Loucy (cell line): ENCODE measurements at regions not wholly inside any gene's neighbourhood (a gene's known extent, or its start where the extent isn't known, plus 50 kb on each side); places are given as distances from the start of the nearest gene placed in this dataset.

Source experiments
- H2AFZ ChIP-seq: fragments of 200-600 bp; sonication (generic); 2 replicates; pipeline ENCODE4 v1.6.0; 2016; ENCODE audit warnings: antibody characterized with exemption, mild to moderate bottlenecking, low read length, moderate library complexity
- H3F3A ChIP-seq: fragments of 200-600 bp; 2 replicates; pipeline ENCODE4 v1.6.0; 2016; ENCODE audit warnings: antibody characterized with exemption, low read depth, mild to moderate bottlenecking
- H3K27me3 ChIP-seq: fragments of 200-600 bp; sonication (generic); 2 replicates; pipeline ENCODE4 v1.6.1; 2014; ENCODE audit warnings: low read length, mild to moderate bottlenecking; ENCODE audit not compliant: insufficient read depth, poor library complexity, severe bottlenecking
- H3K36me3 ChIP-seq: fragments of 200-600 bp; sonication (generic); 2 replicates; pipeline ENCODE4 v1.6.1; 2016; ENCODE audit warnings: low read length; ENCODE audit not compliant: insufficient read depth
- H3K4me1 ChIP-seq: fragments of 200-600 bp; sonication (generic); 2 replicates; pipeline ENCODE4 v1.5.1; 2014; ENCODE audit warnings: low read length, mild to moderate bottlenecking; ENCODE audit not compliant: insufficient read depth, poor library complexity, severe bottlenecking
- H3K4me2 ChIP-seq: fragments of 200-600 bp; sonication (generic); 2 replicates; pipeline ENCODE4 v1.6.0; 2014; ENCODE audit warnings: antibody characterized with exemption, low read length, low read depth, mild to moderate bottlenecking; ENCODE audit not compliant: poor library complexity, severe bottlenecking
- H3K4me3 ChIP-seq: fragments of 200-600 bp; sonication (generic); 2 replicates; pipeline ENCODE4 v1.5.1; 2014; ENCODE audit warnings: low read length, mild to moderate bottlenecking, mixed read lengths; ENCODE audit not compliant: poor library complexity, severe bottlenecking
- H3K79me2 ChIP-seq: fragments of 200-600 bp; sonication (generic); 2 replicates; pipeline ENCODE4 v1.6.1; 2014; ENCODE audit warnings: low read length; ENCODE audit not compliant: insufficient read depth
- H3K9ac ChIP-seq: fragments of 200-600 bp; sonication (generic); 2 replicates; pipeline ENCODE4 v1.6.0; 2014; ENCODE audit warnings: mild to moderate bottlenecking, low read depth, low read length, moderate library complexity; ENCODE audit not compliant: poor library complexity, severe bottlenecking
- H3K9me2 ChIP-seq: fragments of 200-600 bp; sonication (generic); replicated peaks from 2 replicates; pipeline ENCODE4 v1.6.1; 2016; ENCODE audit warnings: low read depth, low read length, mixed read lengths
- H3K9me3 ChIP-seq: fragments of 200-600 bp; sonication (generic); 2 replicates; pipeline ENCODE4 v1.6.1; 2014; ENCODE audit warnings: mild to moderate bottlenecking, antibody characterized with exemption, low read length, low read depth; ENCODE audit not compliant: insufficient read depth
- H4K20me1 ChIP-seq: fragments of 200-600 bp; sonication (generic); 2 replicates; pipeline ENCODE4 v1.6.0; 2014; ENCODE audit warnings: antibody characterized with exemption, low read length, mild to moderate bottlenecking; ENCODE audit not compliant: insufficient read depth, poor library complexity, severe bottlenecking
- CTCF ChIP-seq: fragments of 200-600 bp; sonication (generic); conservative IDR thresholded peaks from 2 replicates; pipeline ENCODE4 v1.5.1; 2014; ENCODE audit warnings: mild to moderate bottlenecking, antibody characterized with exemption, low read length
- EZH2phosphoT487 ChIP-seq: fragments of 200-600 bp; IDR thresholded peaks from 2 replicates; pipeline ENCODE4 v1.6.1; 2018; ENCODE audit warnings: antibody characterized with exemption, mild to moderate bottlenecking, moderate library complexity, borderline replicate concordance

- H3K27me3 ChIP-seq, result no peaks in the 10 kb centered on the region
- TF ChIP-seq EZH2phosphoT487 (no peak), CTCF (no peak)
- H3K4me2 ChIP-seq, result no peak overlapping the region
- H3K4me1 ChIP-seq, result no peaks in the 10 kb centered on the region
- H3K79me2 ChIP-seq, result no peaks in the 10 kb centered on the region
- H3K9ac ChIP-seq, result no peak overlapping the region
- no peaks in the 10 kb centered on the region for H3K36me3 ChIP-seq
- no peaks in the 10 kb centered on the region for H3K9me3 ChIP-seq
- no peaks in the 10 kb centered on the region for H3K9me2 ChIP-seq
- H3F3A ChIP-seq, result no peaks in the 10 kb centered on the region
- no peak overlapping the region for H2AFZ ChIP-seq
- H3K4me3 ChIP-seq, result no peak overlapping the region
- H4K20me1 ChIP-seq, result no peaks in the 10 kb centered on the region
These were observed 915.6 kb downstream of the TUSC7 start for GRCh38 chr3:117625174-117625573.

GRCh38 chr3:117626577-117626976 is 917.0 kb downstream of the TUSC7 start:
- Histone ChIP-seq H3K4me1 (no peaks in the 10 kb centered on the region), H4K20me1 (no peaks in the 10 kb centered on the region), H3K4me2 (no peak overlapping the region), H2AFZ (no peak overlapping the region), H3K9ac (no peak overlapping the region), H3K4me3 (no peak overlapping the region), H3K79me2 (no peaks in the 10 kb centered on the region), H3K36me3 (no peaks in the 10 kb centered on the region), H3K9me2 (no peaks in the 10 kb centered on the region), H3F3A (no peaks in the 10 kb centered on the region), H3K9me3 (no peaks in the 10 kb centered on the region), H3K27me3 (no peaks in the 10 kb centered on the region)
- TF ChIP-seq CTCF, result no peak
- no peak for TF ChIP-seq EZH2phosphoT487

- H4K20me1 ChIP-seq, result no peaks in the 10 kb centered on the region
- H3F3A ChIP-seq, result no peaks in the 10 kb centered on the region
- no peaks in the 10 kb centered on the region for H3K79me2 ChIP-seq
- TF ChIP-seq CTCF (no peak), EZH2phosphoT487 (no peak)
- no peaks in the 10 kb centered on the region for H3K9me2 ChIP-seq
- no peak overlapping the region for H3K9ac ChIP-seq
- no peaks in the 10 kb centered on the region for H3K9me3 ChIP-seq
- no peaks in the 10 kb centered on the region for H3K4me1 ChIP-seq
- no peaks in the 10 kb centered on the region for H3K36me3 ChIP-seq
- H2AFZ ChIP-seq, result no peak overlapping the region
- no peak overlapping the region for H3K4me3 ChIP-seq
- no peak overlapping the region for H3K4me2 ChIP-seq
- no peaks in the 10 kb centered on the region for H3K27me3 ChIP-seq
These were observed 919.3 kb downstream of the TUSC7 start for GRCh38 chr3:117628823-117629291.
